IgD-negative memory B cell (primary cell): ENCODE measurements at regions not wholly inside any gene's neighbourhood (a gene's known extent, or its start where the extent isn't known, plus 50 kb on each side); places are given as distances from the start of the nearest gene placed in this dataset.
"Not testable (repeated sequence)": the region's sequence is repeated elsewhere in the genome, so short reads cannot be mapped to it uniquely, and the experiment has no call there.

ENCODE experiments used
- H3K27ac Mint-ChIP-seq, 3 donors: one replicate each; pipeline ENCODE4 v1.8.0; 2020 to 2022; ENCODE audit warnings: mild to moderate bottlenecking in 3 of 3, mixed read lengths in 3 of 3, moderate library complexity in 1 of 3
- H3K27me3 Mint-ChIP-seq: one replicate; pipeline ENCODE4 v1.8.0; 2021; ENCODE audit warnings: mixed read lengths
- H3K36me3 Mint-ChIP-seq: one replicate; pipeline ENCODE4 v1.8.0; 2020; ENCODE audit warnings: mild to moderate bottlenecking, mixed read lengths
- H3K4me1 Mint-ChIP-seq, 3 donors: one replicate each; pipeline ENCODE4 v1.8.0; 2020 to 2022; ENCODE audit warnings: mixed read lengths in 3 of 3, mild to moderate bottlenecking in 1 of 3
- H3K4me3 Mint-ChIP-seq, 4 donors: one replicate each; pipeline ENCODE4 v1.8.0; 2020 to 2022; ENCODE audit warnings: mild to moderate bottlenecking in 4 of 4, mixed read lengths in 4 of 4, moderate library complexity in 3 of 4
- H3K9me3 Mint-ChIP-seq, 3 donors: one replicate each; pipeline ENCODE4 v1.8.0; 2020 to 2021; ENCODE audit warnings: mixed read lengths in 3 of 3, mild to moderate bottlenecking in 1 of 3

GRCh38 chr4:169342906-169343564 lies 72.3 kb upstream of the SH3RF1 start:
- Mint-ChIP-seq H3K36me3 (peaks cover 1% of the 10 kb centered on the region), H3K27me3 (peaks cover 1% of the 10 kb centered on the region), H3K9me3 (peaks cover 0 to 2% (median 0%) of the 10 kb centered on the region in 3 donors), H3K4me1 (no peaks in the 10 kb centered on the region), H3K4me3 (no peak overlapping the region), H3K27ac (no peak overlapping the region)

- Mint-ChIP-seq H3K36me3 (peaks cover 1% of the 10 kb centered on the region), H3K9me3 (peaks cover 0 to 4% (median 0%) of the 10 kb centered on the region in 3 donors), H3K27me3 (peaks cover 1% of the 10 kb centered on the region), H3K27ac (no peak overlapping the region), H3K4me1 (no peaks in the 10 kb centered on the region), H3K4me3 (no peak overlapping the region)
These were observed 71.6 kb upstream of the SH3RF1 start for GRCh38 chr4:169342159-169342860.

GRCh38 chr4:169341490-169341889 lies 70.7 kb upstream of the SH3RF1 start:
- peaks cover 1% of the 10 kb centered on the region for H3K36me3 Mint-ChIP-seq
- no peak overlapping the region for H3K27ac Mint-ChIP-seq
- H3K27me3 Mint-ChIP-seq: peaks cover 1% of the 10 kb centered on the region
- no peak overlapping the region for H3K4me3 Mint-ChIP-seq
- H3K9me3 Mint-ChIP-seq: peaks cover 0 to 4% (median 1%) of the 10 kb centered on the region in 3 donors
- H3K4me1 Mint-ChIP-seq: no peaks in the 10 kb centered on the region

- H3K36me3 Mint-ChIP-seq: peaks cover 1% of the 10 kb centered on the region
- H3K27me3 Mint-ChIP-seq: peaks cover 1% of the 10 kb centered on the region
These were observed 70.1 kb upstream of the SH3RF1 start for GRCh38 chr4:169340834-169341233.

GRCh38 chr4:169338241-169338640 lies 67.5 kb upstream of the SH3RF1 start:
- Mint-ChIP-seq H3K27ac (no peak overlapping the region), H3K36me3 (peaks cover 1% of the 10 kb centered on the region), H3K27me3 (peaks cover 1% of the 10 kb centered on the region), H3K9me3 (peaks cover 0 to 4% (median 2%) of the 10 kb centered on the region in 3 donors), H3K4me1 (no peaks in the 10 kb centered on the region), H3K4me3 (no peak overlapping the region)

More at GRCh38 chr4:169340834-169341233, 70.1 kb upstream of the SH3RF1 start:
- no peaks in the 10 kb centered on the region for H3K4me1 Mint-ChIP-seq
- H3K9me3 Mint-ChIP-seq: peaks cover 0 to 4% (median 2%) of the 10 kb centered on the region in 3 donors
- no peak overlapping the region for H3K4me3 Mint-ChIP-seq
- H3K27ac Mint-ChIP-seq: no peak overlapping the region

- Mint-ChIP-seq H3K27me3 (peaks cover 1% of the 10 kb centered on the region), H3K27ac (no peak overlapping the region), H3K36me3 (peaks cover 1% of the 10 kb centered on the region), H3K9me3 (peaks cover 0 to 4% (median 2%) of the 10 kb centered on the region in 3 donors), H3K4me3 (no peak overlapping the region), H3K4me1 (no peaks in the 10 kb centered on the region)
These were observed 66.8 kb upstream of the SH3RF1 start for GRCh38 chr4:169337510-169337909.

- H3K36me3 Mint-ChIP-seq: peaks cover 1% of the 10 kb centered on the region
- H3K27me3 Mint-ChIP-seq: peaks cover 1% of the 10 kb centered on the region
- H3K4me3 Mint-ChIP-seq: no peak overlapping the region
- H3K4me1 Mint-ChIP-seq: peaks cover 0 to 2% (median 0%) of the 10 kb centered on the region in 3 donors
- H3K9me3 Mint-ChIP-seq: peaks cover 0 to 4% (median 2%) of the 10 kb centered on the region in 3 donors
- no peak overlapping the region for H3K27ac Mint-ChIP-seq
These were observed 64.6 kb upstream of the SH3RF1 start for GRCh38 chr4:169335331-169335730.

GRCh38 chr4:169334335-169334734 lies 63.6 kb upstream of the SH3RF1 start:
- H3K9me3 Mint-ChIP-seq: peaks cover 0 to 4% (median 2%) of the 10 kb centered on the region in 3 donors
- H3K27ac Mint-ChIP-seq: no peak overlapping the region
- H3K36me3 Mint-ChIP-seq: peaks cover 1% of the 10 kb centered on the region
- H3K27me3 Mint-ChIP-seq: peaks cover 1% of the 10 kb centered on the region
- H3K4me1 Mint-ChIP-seq: peaks cover 0 to 2% (median 0%) of the 10 kb centered on the region in 3 donors
- H3K4me3 Mint-ChIP-seq: no peak overlapping the region

GRCh38 chr4:169333265-169333664 lies 62.5 kb upstream of the SH3RF1 start:
- H3K27ac Mint-ChIP-seq: no peak overlapping the region
- H3K36me3 Mint-ChIP-seq: no peaks in the 10 kb centered on the region
- no peak overlapping the region for H3K4me3 Mint-ChIP-seq
- peaks cover 0 to 2% (median 0%) of the 10 kb centered on the region in 3 donors for H3K4me1 Mint-ChIP-seq
- H3K27me3 Mint-ChIP-seq: no peaks in the 10 kb centered on the region
- H3K9me3 Mint-ChIP-seq: peaks cover 0 to 2% (median 2%) of the 10 kb centered on the region in 3 donors

- Mint-ChIP-seq H3K4me1 (peaks cover 0 to 2% (median 0%) of the 10 kb centered on the region in 3 donors), H3K4me3 (no peak overlapping the region), H3K9me3 (peaks cover 0 to 2% (median 0%) of the 10 kb centered on the region in 3 donors), H3K36me3 (no peaks in the 10 kb centered on the region), H3K27me3 (no peaks in the 10 kb centered on the region), H3K27ac (no peak overlapping the region)
These were observed 61.8 kb upstream of the SH3RF1 start for GRCh38 chr4:169332583-169332982.

- Mint-ChIP-seq H3K4me1 (peaks cover 0 to 2% (median 0%) of the 10 kb centered on the region in 3 donors), H3K27me3 (no peaks in the 10 kb centered on the region), H3K27ac (no peak overlapping the region), H3K9me3 (no peaks in the 10 kb centered on the region), H3K36me3 (no peaks in the 10 kb centered on the region), H3K4me3 (peak overlapping the region in 1 of 4 donors; percentile 33)
These were observed 60.1 kb upstream of the SH3RF1 start for GRCh38 chr4:169330811-169331210.

GRCh38 chr4:169330095-169330494 lies 59.3 kb upstream of the SH3RF1 start:
- Mint-ChIP-seq H3K4me3 (no peak overlapping the region), H3K27ac (no peak overlapping the region), H3K36me3 (no peaks in the 10 kb centered on the region), H3K4me1 (peaks cover 0 to 2% (median 0%) of the 10 kb centered on the region in 3 donors), H3K9me3 (no peaks in the 10 kb centered on the region), H3K27me3 (no peaks in the 10 kb centered on the region)

GRCh38 chr4:169327951-169328350 lies 57.2 kb upstream of the SH3RF1 start:
- Mint-ChIP-seq H3K27ac (no peak overlapping the region), H3K9me3 (no peaks in the 10 kb centered on the region), H3K36me3 (no peaks in the 10 kb centered on the region), H3K27me3 (no peaks in the 10 kb centered on the region), H3K4me3 (no peak overlapping the region), H3K4me1 (peaks cover 0 to 2% (median 0%) of the 10 kb centered on the region in 3 donors)

GRCh38 chr4:169323925-169324324 lies 53.2 kb upstream of the SH3RF1 start:
- not testable (repeated sequence) for H3K36me3 Mint-ChIP-seq, H3K4me1 Mint-ChIP-seq, H3K4me3 Mint-ChIP-seq, H3K9me3 Mint-ChIP-seq, H3K27me3 Mint-ChIP-seq
- H3K27ac Mint-ChIP-seq: peak overlapping the region in 1 of 3 donors; percentile 11

- H3K9me3 Mint-ChIP-seq, H3K36me3 Mint-ChIP-seq, H3K27me3 Mint-ChIP-seq, H3K4me3 Mint-ChIP-seq, H3K27ac Mint-ChIP-seq, H3K4me1 Mint-ChIP-seq: not testable (repeated sequence)
These were observed 52.1 kb upstream of the SH3RF1 start for GRCh38 chr4:169322833-169323232.
